ENCODE measurements at regions not wholly inside any gene's neighbourhood (a gene's known extent, or its start where the extent isn't known, plus 50 kb on each side); places are given as distances from the start of the nearest gene placed in this dataset.

GRCh38 chr10:78566284-78567111 lies 502.3 kb upstream of the ZMIZ1 start:
- no peak for TF ChIP-seq CTCF (conservative IDR thresholded peaks at IDR 0.05)
- no peak for TF ChIP-seq EZH2 (IDR thresholded peaks at IDR 0.05; ENCODE audit: low read depth)

All from PC-9 (cell line).